ENCODE measurements at regions not wholly inside any gene's neighbourhood (a gene's known extent, or its start where the extent isn't known, plus 50 kb on each side); places are given as distances from the start of the nearest gene placed in this dataset.
"Not testable (repeated sequence)": the region's sequence is repeated elsewhere in the genome, so short reads cannot be mapped to it uniquely, and the experiment has no call there.

- no peak for DNase-seq (ENCODE audit: extremely low read depth in 1 of 2, low read depth in 1 of 2)
These were observed 332.4 kb upstream of the IGF1R start for GRCh38 chr15:98315971-98316370.

- no peak for DNase-seq (ENCODE audit: extremely low read depth in 1 of 2, low read depth in 1 of 2)
These were observed 326.4 kb upstream of the IGF1R start for GRCh38 chr15:98321896-98322295.

GRCh38 chr15:98322581-98322980, 325.8 kb upstream of the IGF1R start:
- DNase-seq (ENCODE audit: extremely low read depth in 1 of 2, low read depth in 1 of 2) = no peak

- DNase-seq (ENCODE audit: extremely low read depth in 1 of 2, low read depth in 1 of 2) = no peak
These were observed 323.9 kb upstream of the IGF1R start for GRCh38 chr15:98324341-98324970.

GRCh38 chr15:98326804-98327203, 321.5 kb upstream of the IGF1R start:
- DNase-seq (ENCODE audit: extremely low read depth in 1 of 2, low read depth in 1 of 2) = no peak

GRCh38 chr15:98330258-98330657, 318.1 kb upstream of the IGF1R start:
- no peak for DNase-seq (ENCODE audit: extremely low read depth in 1 of 2, low read depth in 1 of 2)

- DNase-seq (ENCODE audit: extremely low read depth in 1 of 2, low read depth in 1 of 2) = no peak
These were observed 317.5 kb upstream of the IGF1R start for GRCh38 chr15:98330692-98331435.

GRCh38 chr15:98331676-98332075, 316.7 kb upstream of the IGF1R start:
- no peak for DNase-seq (ENCODE audit: extremely low read depth in 1 of 2, low read depth in 1 of 2)

GRCh38 chr15:98333251-98333650, 315.1 kb upstream of the IGF1R start:
- DNase-seq (ENCODE audit: extremely low read depth in 1 of 2, low read depth in 1 of 2) = no peak

GRCh38 chr15:98342911-98343310, 305.4 kb upstream of the IGF1R start:
- no peak for DNase-seq (ENCODE audit: extremely low read depth in 1 of 2, low read depth in 1 of 2)

- no peak for DNase-seq (ENCODE audit: extremely low read depth in 1 of 2, low read depth in 1 of 2)
These were observed 303.7 kb upstream of the IGF1R start for GRCh38 chr15:98344591-98344990.

- DNase-seq (ENCODE audit: extremely low read depth in 1 of 2, low read depth in 1 of 2) = no peak
These were observed 301.3 kb upstream of the IGF1R start for GRCh38 chr15:98347001-98347400.

GRCh38 chr15:98347866-98348265, 300.5 kb upstream of the IGF1R start:
- DNase-seq (ENCODE audit: extremely low read depth in 1 of 2, low read depth in 1 of 2) = no peak

- DNase-seq (ENCODE audit: extremely low read depth in 1 of 2, low read depth in 1 of 2) = no peak
These were observed 298.1 kb upstream of the IGF1R start for GRCh38 chr15:98350276-98350675.

- DNase-seq (ENCODE audit: extremely low read depth in 1 of 2, low read depth in 1 of 2) = not testable (repeated sequence)
These were observed 290.1 kb upstream of the IGF1R start for GRCh38 chr15:98358274-98358673.

GRCh38 chr15:98358971-98359370, 289.4 kb upstream of the IGF1R start:
- DNase-seq (ENCODE audit: extremely low read depth in 1 of 2, low read depth in 1 of 2) = no peak

GRCh38 chr15:98363416-98363815, 284.9 kb upstream of the IGF1R start:
- DNase-seq (ENCODE audit: extremely low read depth in 1 of 2, low read depth in 1 of 2) = no peak

- DNase-seq (ENCODE audit: extremely low read depth in 1 of 2, low read depth in 1 of 2) = no peak
These were observed 284.4 kb upstream of the IGF1R start for GRCh38 chr15:98363955-98364354.

GRCh38 chr15:98369081-98369716, 279.1 kb upstream of the IGF1R start:
- no peak for DNase-seq (ENCODE audit: extremely low read depth in 1 of 2, low read depth in 1 of 2)

GRCh38 chr15:98375513-98376340, 272.6 kb upstream of the IGF1R start:
- no peak for DNase-seq (ENCODE audit: extremely low read depth in 1 of 2, low read depth in 1 of 2)

- DNase-seq (ENCODE audit: extremely low read depth in 1 of 2, low read depth in 1 of 2) = no peak
These were observed 267.6 kb upstream of the IGF1R start for GRCh38 chr15:98380721-98381120.

All from stimulated activated CD8-positive, alpha-beta memory T cell treated with anti-CD3 and anti-CD28 coated beads, Interleukin-7, amount 100 ng/mL, for 48 hours (primary cell).